ENCODE measurements at regions not wholly inside any gene's neighbourhood (a gene's known extent, or its start where the extent isn't known, plus 50 kb on each side); places are given as distances from the start of the nearest gene placed in this dataset.
A peak's percentile ranks its signal among the peaks of the same experiment; 100 is the strongest.
"Not testable (repeated sequence)": the region's sequence is repeated elsewhere in the genome, so short reads cannot be mapped to it uniquely, and the experiment has no call there.

DNA sequence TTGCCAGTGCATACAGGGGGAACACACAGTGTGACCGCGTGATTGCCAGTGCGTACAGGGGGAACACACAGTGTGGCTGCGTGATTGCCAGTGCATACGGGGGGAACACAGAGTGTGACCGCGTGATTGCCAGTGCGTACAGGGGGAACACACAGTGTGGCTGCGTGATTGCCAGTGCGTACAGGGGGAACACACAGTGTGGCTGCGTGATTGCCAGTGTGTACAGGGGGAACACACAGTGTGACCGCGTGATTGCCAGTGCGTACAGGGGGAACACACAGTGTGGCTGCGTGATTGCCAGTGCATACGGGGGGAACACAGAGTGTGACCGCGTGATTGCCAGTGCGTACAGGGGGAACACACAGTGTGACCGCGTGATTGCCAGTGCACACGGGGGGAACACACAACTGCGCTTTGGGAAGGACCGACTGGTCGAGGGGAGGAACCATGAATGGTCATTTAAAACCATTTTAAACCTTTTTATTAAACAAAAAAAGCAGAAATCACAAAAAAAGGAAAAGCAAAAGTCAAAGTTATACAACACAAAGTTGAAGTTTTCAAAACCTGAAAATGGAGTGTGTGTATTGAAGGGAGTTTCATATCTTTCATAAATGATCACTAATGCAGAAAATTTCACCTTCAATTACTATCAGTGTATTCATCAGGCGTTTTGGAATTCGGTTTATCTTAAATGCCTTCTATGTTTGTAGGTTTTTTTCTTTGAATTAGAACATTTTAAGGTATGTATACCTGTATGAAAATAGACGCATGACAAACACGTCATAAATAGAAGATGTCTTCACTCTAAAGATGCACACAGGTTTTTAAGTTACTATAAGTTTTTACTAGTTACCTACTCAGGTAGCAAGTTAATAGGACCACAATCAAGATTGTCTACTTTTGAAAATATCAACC lies 141.0 kb downstream of the RTP5 start:
- not testable (repeated sequence) for DNase-seq

GRCh38 chr2:242011167-242011513 lies 141.6 kb downstream of the RTP5 start:
- DNase-seq: no peak

DNA sequence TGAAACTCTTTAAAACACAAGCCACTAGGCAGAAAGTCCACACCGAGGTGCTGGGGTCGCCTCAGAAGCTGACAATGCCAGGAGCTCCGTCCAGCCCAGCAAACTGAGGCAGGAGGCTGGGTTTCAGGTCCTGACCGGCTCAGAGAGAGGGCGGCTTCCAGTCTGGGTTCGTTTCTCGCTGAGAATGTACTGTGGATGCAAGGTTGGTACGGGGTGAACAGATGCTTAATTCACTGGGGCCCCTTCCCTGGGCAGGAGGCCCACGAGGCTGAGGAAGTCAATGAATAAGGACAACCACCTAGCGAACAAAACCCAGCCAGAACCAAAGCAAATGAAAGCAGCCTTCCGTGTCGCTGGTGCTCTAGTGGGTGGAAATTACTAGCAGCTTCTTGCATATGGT lies 142.0 kb downstream of the RTP5 start:
- DNase-seq: no peak

GRCh38 chr2:242011991-242012764 lies 142.6 kb downstream of the RTP5 start:
- DNase-seq: no peak

DNA sequence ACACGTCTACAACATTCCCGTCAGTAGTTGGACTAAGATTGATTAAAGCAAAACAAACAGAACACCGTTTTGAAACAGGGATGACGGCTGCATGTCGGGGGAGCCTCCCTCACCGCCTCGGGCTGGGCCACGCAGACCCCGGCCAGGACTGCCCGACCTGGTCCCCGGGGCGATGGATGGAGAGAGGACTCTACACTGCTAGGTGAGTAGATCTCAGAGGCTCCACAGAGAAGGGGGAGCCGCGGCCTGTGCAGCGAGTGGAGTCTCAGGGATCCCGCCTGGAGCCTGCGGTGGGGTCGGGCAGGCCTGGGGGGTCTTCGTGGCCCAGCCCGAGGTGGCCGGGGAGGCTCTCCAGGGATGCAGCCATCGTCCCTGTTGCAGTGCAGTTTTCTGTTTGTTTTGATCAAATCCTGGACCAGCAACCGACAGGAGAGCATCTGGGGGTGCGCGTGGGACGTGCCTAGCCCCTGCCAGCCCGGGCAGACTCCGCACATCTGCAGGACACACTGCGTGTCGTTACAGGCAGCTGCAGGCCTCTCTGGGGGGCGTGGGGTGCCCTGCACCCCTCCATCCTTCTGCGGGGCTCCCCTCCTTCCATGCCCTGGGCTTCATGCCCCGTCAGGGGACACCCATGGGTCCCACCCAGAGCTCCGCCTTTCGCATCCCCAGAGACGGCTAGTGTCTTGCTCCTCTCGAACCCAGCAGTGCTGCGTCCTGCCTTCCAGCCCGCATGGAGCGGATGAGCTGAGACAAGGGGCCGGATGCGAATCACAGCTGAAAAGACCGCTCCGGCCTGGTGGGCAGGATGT lies 143.6 kb downstream of the RTP5 start:
- no peak for DNase-seq

DNA sequence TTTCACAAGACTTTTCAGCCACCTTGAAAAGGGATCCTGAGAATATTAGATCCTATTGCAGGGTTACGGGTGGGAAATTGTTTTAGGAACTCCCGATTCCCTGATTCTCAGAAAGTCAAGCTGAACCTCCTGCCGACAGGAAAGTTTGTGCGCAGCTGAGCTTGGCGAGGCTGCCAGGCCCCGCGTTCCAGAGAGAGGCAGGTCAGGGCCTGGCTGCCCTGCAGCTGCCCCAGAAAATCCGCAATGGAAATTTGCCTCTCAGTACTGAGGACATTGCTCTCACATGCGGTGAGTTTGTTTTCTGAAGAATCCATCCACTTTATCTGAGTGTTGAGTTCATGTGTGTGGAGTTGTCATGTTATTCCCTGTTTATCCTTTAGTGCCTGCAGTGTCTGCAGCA lies 144.2 kb downstream of the RTP5 start:
- no peak for DNase-seq

DNA sequence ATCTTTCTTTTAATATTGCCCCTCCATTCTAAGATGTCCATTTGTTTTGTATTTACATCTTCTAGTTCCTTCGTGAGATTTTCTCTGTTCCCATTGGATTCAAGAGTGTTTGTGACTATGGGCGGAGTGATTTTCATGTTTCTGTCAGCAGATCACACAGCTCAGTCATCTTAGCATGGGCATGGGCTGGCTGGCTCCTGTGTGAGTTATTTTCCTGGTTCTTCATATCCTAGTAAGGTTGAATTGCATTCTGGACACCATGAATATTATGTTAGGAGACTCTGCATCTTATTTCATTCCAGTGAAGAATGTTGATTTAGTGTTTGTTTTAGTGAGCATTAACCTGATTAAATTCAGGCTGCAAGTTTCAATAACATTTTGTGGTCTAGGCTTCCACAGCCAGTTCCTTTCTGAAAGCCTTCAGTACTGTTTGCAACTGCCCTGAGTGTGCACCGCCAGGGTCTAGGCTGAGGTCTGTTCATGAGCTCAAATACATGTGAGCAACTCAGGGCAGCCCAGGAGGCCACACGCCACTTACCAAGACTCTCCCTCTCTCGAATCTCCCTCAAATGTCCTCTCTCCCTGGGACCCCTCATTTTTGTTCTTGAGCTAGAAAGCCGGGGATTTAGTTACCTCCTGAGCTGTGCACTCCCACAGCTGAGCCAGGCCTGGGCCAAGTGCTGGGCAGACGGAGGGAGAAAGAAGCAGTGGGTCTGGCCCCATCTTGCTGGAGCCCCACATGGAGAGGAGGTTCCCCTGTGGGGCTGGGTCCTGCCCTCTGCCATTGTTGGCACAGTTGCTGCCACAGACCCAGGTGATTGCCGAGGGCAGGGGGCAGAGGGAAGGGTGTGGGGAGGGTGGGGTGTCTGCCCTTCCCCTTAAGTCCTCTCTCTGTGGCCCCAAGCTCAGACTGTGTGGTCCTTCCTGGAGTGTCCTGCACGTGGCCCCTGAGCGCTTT lies 145.9 kb downstream of the RTP5 start:
- DNase-seq: no peak

- DNase-seq: no peak
Observed at GRCh38 chr2:242017086-242017485, 147.6 kb downstream of the RTP5 start.

DNA sequence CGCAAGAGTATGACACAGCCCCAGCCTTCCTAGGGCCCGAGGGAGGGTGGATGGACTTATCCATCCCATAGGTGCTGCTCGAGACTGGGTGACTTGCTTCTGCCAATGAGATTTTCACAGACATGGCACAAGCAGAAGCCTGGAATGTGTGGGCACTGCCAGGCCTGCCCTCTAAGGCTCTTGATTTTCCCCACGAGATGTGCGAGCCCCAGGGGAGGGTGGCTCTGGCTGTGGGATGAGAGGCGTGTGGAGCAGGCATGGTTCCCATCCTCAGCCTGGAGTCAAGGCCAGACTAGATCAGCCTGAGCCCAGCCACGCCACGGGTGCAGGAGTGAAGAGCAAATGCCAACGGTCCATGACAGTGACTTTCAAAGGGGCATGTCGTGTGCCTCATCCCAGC lies 148.9 kb downstream of the RTP5 start:
- DNase-seq: not testable (repeated sequence)

DNA sequence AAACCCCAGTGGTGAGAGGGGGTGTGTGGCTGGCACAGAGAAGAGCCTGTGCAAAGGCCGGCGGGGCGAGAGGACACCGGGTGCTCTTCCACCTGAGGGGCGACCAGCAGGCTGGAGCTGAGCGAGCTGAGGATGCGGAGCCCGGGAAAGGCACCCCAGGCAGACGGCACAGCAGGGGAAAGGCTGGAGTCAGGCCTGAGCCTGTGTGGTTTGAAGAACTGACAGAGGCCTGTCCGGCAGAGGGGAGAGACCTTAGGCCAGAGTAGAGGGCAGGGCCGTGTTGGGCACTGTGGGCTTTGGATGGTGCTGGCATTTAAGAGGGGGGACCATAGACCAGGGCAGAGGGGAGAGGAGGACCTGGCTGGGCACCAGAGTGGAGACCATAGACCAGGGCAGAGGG lies 149.8 kb downstream of the RTP5 start:
- DNase-seq: no peak

- no peak for DNase-seq
Observed at GRCh38 chr2:242020196-242021004, 150.9 kb downstream of the RTP5 start.

DNA sequence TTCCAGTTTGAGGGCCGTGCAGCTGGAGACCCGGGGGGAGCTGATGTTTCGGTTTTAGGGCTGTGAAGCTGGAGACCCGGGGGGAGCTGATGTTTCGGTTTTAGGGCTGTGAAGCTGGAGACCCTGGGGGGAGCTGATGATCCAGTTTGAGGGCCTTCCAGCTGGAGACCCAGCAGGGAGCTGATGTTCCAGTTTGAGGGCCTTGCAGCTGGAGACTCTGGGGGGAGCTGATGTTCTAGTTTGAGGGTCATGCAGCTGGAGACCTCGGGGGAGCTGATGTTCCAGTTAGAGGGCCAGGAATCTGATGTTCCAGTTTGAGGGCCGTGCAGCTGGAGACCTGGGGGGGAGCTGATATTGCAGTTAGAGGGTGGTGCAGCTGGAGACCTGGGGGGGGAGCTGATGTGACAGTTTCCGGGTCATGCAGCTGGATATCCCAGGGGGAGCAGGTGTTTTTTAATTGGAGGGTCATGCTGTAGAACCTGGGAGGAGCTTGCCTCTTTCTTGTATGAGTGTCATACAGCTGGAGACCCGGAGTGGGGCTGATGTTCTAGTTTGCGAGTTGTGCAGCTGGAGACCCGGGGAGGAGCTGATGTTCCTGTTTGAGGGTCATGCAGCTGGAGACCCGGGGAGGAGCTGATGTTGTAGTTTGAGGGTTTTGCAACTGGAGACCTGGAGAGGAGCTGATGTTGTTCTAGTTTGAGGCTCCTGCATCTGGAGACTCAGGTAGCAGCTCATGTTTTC lies 153.2 kb downstream of the RTP5 start:
- no peak for DNase-seq

- no peak for DNase-seq
Observed at GRCh38 chr2:242024751-242025355, 155.3 kb downstream of the RTP5 start.

- no peak for DNase-seq
Observed at GRCh38 chr2:242027676-242028450, 158.3 kb downstream of the RTP5 start.

DNA sequence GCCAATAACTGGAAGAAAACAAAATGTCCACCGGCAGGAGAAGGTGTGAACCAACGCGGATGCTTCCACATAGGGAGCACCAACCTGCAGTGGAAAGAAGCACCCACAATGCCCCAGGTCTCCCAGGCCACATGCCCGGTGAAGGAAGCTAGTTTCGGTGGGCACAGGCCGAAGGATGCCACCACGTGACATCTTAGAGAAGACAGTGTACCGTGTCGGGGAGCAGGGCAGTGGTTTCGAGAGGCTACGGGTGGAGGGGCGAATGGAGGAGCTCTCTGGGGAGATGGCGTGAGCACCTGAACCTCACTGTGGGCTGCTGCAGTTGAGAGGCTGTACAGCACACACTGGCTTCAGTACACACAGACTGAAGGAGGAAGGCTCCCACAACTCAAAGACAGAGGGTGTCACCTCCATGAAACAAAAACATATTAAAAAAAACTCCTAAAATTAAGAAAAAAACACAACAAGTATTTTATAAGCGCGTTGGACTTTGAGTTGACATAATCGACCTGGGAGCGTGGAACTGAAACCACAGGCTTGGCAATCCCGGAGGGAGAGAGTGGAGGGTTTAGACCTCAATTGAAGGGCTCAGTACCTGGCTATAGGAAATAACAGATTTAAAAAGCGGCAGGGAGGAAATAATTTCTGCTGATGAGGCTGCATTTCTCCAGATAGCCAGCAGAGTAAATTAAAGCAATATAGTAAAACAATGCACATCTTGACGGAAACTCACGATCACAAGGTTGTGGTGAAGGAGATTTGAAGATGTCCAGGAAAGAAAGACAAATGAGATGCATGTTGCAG lies 160.1 kb downstream of the RTP5 start:
- DNase-seq: no peak

DNA sequence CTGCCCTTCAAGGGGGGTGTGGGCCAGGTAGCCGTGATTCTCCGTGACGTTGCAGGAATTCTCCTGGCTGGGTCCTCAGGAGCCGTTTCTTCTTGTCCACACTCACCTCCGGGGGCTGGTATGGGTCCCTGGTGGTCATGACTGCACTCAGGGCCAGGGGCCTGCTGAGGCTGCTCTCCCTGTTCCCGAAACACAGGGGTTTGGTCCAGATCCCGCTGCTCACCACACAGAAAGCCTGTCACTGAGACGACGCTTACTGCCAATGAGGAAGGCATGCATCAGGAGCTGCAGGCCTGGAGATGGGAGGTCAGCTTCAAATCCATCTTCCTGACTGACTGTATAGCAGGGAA lies 160.7 kb downstream of the RTP5 start:
- DNase-seq: no peak

- DNase-seq: no peak
Observed at GRCh38 chr2:242030858-242031257, 161.3 kb downstream of the RTP5 start.

GRCh38 chr2:242031481-242032019 lies 162.0 kb downstream of the RTP5 start:
- peak; percentile 11 for DNase-seq
